Breast epithelium (tissue), 3 donors: ENCODE measurements at regions not wholly inside any gene's neighbourhood (a gene's known extent, or its start where the extent isn't known, plus 50 kb on each side); places are given as distances from the start of the nearest gene placed in this dataset.

Experiments used
- POLR2AphosphoS5 ChIP-seq, 3 donors: sonication (generic); formaldehyde crosslinking; IDR thresholded peaks; one replicate each; pipeline ENCODE4 v1.6.1; 2017; ENCODE audit warnings: antibody characterized with exemption in 3 of 3
- TF ChIP-seq, protein P1 (sequence below), 3 donors: fragments of 450-650 bp; IDR thresholded peaks; one replicate each; pipeline ENCODE4 v1.5.1; 2016 to 2017; ENCODE audit warnings: antibody characterized with exemption in 3 of 3, mild to moderate bottlenecking in 3 of 3, moderate library complexity in 3 of 3

DNA sequence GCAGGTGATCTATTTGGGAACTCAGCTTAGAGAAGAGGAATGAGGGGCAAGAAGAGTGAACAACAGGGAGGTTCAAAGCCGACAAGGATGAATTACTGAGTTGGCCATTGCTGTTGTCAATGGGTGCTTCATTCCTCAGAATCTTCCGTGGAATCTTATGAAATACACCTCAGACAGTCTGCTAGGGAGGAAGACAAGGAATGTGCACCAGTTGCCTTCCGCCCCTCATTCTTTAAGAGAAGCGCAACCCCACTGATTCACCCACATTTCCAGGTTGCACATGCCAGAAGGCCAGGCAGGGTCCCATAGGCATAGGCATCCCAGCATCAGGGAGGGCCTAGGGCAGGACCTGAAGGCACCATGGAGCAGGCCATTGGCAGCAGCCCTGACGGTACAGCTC is 127.5 kb upstream of the TNFAIP3 start:
- TF ChIP-seq, protein P1, sequence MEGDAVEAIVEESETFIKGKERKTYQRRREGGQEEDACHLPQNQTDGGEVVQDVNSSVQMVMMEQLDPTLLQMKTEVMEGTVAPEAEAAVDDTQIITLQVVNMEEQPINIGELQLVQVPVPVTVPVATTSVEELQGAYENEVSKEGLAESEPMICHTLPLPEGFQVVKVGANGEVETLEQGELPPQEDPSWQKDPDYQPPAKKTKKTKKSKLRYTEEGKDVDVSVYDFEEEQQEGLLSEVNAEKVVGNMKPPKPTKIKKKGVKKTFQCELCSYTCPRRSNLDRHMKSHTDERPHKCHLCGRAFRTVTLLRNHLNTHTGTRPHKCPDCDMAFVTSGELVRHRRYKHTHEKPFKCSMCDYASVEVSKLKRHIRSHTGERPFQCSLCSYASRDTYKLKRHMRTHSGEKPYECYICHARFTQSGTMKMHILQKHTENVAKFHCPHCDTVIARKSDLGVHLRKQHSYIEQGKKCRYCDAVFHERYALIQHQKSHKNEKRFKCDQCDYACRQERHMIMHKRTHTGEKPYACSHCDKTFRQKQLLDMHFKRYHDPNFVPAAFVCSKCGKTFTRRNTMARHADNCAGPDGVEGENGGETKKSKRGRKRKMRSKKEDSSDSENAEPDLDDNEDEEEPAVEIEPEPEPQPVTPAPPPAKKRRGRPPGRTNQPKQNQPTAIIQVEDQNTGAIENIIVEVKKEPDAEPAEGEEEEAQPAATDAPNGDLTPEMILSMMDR (IDR thresholded peaks at IDR 0.05): no peak
- no peak for TF ChIP-seq POLR2AphosphoS5 (IDR thresholded peaks at IDR 0.05)
